BLaER1 treated with 17β-estradiol and CSF1 and Interleukin-3, amounts not matched to agents 10 nM and 100 nM (cell line): ENCODE measurements at regions not wholly inside any gene's neighbourhood (a gene's known extent, or its start where the extent isn't known, plus 50 kb on each side); places are given as distances from the start of the nearest gene placed in this dataset.

Experiments
- H3K27ac ChIP-seq, 11 experiments: shearing (Covaris generic); formaldehyde crosslinking; 2 replicates each; pipeline ENCODE4 v1.8.1; 2022
- H3K27me3 ChIP-seq, 11 experiments: shearing (Covaris generic); formaldehyde crosslinking; 2 replicates each; pipeline ENCODE4 v1.8.1; 2022
- H3K36me3 ChIP-seq, 11 experiments: shearing (Covaris generic); formaldehyde crosslinking; 2 replicates each; pipeline ENCODE4 v1.8.1; 2022
- H3K4me1 ChIP-seq, 10 experiments: shearing (Covaris generic); formaldehyde crosslinking; 2 replicates each; pipeline ENCODE4 v1.8.1; 2022
- H3K4me2 ChIP-seq, 11 experiments: shearing (Covaris generic); formaldehyde crosslinking; 2 replicates each; pipeline ENCODE4 v1.8.1; 2022
- H3K4me3 ChIP-seq, 10 experiments: shearing (Covaris generic); formaldehyde crosslinking; 2 replicates each; pipeline ENCODE4 v1.8.1; 2022
- H3K9ac ChIP-seq, 11 experiments: shearing (Covaris generic); formaldehyde crosslinking; 2 replicates each; pipeline ENCODE4 v1.8.1; 2022
- H3K9me3 ChIP-seq, 11 experiments: shearing (Covaris generic); formaldehyde crosslinking; replicated peaks in 1 of 11; 2 replicates each; pipeline ENCODE4 v1.8.1; 2022
- H4K20me1 ChIP-seq, 11 experiments: shearing (Covaris generic); formaldehyde crosslinking; 2 replicates each; pipeline ENCODE4 v1.8.1; 2022
- Cebpa-rat ChIP-seq, 11 experiments: shearing (Covaris generic); IDR thresholded peaks; 2 replicates each; pipeline ENCODE4 v1.8.1; 2022

DNA sequence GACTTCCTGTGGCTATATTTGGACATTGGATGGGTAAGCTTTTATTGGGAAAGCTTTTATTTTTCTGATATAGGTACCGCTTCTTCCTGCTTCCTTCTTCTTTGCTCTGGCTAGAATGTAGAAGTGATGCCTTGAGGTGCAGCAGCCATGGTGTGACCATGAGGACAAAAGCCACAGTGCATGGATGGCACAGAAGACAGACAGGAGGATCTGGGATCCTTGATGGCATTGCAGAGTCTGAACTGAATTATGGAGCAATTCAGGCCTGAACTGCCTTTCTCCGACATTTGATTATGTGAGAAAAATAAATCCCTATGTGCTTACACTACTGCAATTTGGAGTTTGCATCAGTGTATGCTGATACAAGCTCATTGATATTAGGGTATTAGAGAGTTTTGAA is 191.3 kb upstream of the CRY1 start:
- Histone ChIP-seq H3K9me3 (peaks cover 0 to 11% (median 6%) of the 10 kb centered on the region in 11 experiments; a peak in 8 of 22 replicates), H4K20me1 (no peaks in the 10 kb centered on the region), H3K9ac (no peak overlapping the region), H3K36me3 (no peaks in the 10 kb centered on the region), H3K4me3 (no peak overlapping the region), H3K27me3 (no peaks in the 10 kb centered on the region), H3K4me1 (no peaks in the 10 kb centered on the region), H3K4me2 (no peak overlapping the region), H3K27ac (no peak overlapping the region)
- TF ChIP-seq Cebpa-rat (IDR thresholded peaks at IDR 0.05) = no peak

DNA sequence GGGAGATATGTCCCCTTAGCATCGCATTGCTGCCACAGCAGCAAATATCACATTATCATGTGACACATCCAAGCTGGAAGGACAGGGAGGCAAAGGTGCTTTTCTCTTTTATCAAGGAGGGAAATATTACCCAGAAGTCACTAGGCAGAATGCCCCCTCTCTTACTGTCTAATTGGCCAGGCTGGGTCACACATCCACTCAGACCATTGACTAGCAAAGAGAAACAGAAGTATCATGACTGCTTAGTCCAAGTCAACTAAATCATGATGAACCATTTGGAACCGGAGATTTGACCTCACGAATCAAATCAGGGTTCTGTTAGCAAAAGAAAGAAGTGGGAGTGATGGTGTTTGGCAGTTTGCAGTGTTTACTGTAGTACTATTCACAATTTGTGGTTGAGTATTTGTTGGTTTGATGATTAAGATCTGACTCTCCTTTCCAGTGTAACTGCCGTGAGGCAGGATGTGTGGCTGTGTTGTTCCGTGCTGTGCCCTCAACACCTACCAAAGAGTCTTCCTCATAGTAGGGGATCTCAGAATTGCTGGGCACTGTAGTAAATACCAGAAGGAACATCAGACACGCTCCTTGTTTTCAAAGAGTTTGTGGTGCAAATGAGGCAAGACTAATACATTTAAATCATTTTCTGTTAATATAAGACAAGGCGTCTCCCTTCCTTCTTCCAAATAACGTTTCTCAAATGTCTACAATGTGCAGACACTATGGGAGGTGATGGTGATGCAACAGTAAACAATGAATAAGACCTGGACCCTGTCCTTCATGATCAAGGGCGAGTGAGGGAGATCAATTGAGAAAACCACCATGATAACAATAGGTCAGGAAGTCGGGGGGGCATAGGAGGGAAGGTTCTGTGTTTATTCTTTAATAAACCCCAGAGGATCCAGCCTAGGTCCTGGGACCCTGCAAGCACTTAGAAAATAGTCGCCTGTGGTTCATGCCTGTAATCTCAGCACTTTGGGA is 194.4 kb upstream of the CRY1 start:
- Histone ChIP-seq H3K4me2 (no peak overlapping the region), H4K20me1 (no peaks in the 10 kb centered on the region), H3K4me3 (no peak overlapping the region), H3K27ac (no peak overlapping the region), H3K9ac (no peak overlapping the region), H3K9me3 (peaks cover 0 to 11% (median 6%) of the 10 kb centered on the region in 11 experiments; a peak in 7 of 22 replicates), H3K36me3 (no peaks in the 10 kb centered on the region), H3K27me3 (no peaks in the 10 kb centered on the region), H3K4me1 (no peaks in the 10 kb centered on the region)
- no peak for TF ChIP-seq Cebpa-rat (IDR thresholded peaks at IDR 0.05)

DNA sequence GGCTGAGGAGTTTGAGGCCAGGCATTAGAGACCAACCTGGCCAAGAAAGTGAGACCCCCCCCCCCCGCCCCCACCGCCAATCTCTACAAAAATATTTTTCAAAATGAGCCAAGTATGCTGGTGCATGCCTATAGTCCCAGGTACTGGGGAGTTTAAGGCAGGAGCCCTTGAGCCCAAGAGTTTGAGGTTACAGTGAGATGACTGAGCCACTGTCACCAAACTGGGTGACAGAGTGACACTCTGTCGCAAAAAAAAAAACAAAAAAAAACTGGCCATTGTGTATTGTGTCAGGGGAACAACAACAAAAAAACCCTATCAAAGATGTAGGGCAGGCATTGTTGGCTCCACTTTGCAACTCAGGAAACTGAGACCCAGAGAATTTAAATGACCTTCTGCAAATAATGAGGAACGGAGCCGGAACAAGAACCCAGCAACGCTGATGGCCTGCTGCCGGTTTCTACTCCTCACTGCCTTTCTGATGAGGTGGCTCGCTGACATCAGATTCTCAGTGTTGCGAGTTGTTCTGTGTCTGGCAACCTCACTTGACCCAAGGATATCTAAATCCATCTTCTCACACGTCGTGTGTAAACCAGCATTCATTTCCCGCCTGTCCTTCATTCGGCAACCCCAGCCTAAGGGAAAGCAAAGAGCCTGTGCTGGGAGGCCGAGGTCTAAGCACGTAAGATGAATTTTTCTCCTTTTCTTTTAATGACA is 195.2 kb upstream of the CRY1 start:
- no peaks in the 10 kb centered on the region for H3K4me1 ChIP-seq
- no peak for TF ChIP-seq Cebpa-rat (IDR thresholded peaks at IDR 0.05)
- H3K4me2 ChIP-seq = no peak overlapping the region
- no peaks in the 10 kb centered on the region for H3K27me3 ChIP-seq
- H3K9me3 ChIP-seq = peaks cover 0 to 8% (median 4%) of the 10 kb centered on the region in 11 experiments; a peak in 7 of 22 replicates
- no peak overlapping the region for H3K9ac ChIP-seq
- no peak overlapping the region for H3K4me3 ChIP-seq
- H4K20me1 ChIP-seq = no peaks in the 10 kb centered on the region
- H3K27ac ChIP-seq = no peak overlapping the region
- no peaks in the 10 kb centered on the region for H3K36me3 ChIP-seq

DNA sequence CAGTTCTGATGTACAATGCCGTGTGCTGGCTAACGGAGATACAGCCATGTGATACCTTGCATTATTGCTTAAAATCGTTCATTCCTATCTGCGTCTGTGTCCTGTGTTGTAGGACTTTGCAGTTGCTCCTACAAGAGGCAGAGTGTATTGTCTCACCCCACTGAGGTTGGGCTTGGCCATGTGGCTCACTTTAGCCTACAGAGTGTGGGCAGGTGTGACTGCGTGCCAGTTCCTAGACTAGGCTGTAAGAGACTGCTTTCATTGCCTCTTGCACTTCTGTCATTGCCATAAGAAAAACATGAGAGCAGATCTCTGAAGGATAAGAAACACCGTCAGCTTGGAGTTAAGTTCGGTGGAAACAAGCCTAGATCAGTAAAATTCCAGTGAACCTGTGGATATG is 197.7 kb upstream of the CRY1 start:
- Histone ChIP-seq H3K27me3 (no peaks in the 10 kb centered on the region), H4K20me1 (no peaks in the 10 kb centered on the region), H3K27ac (no peak overlapping the region), H3K9ac (no peak overlapping the region), H3K4me3 (no peak overlapping the region), H3K9me3 (no peaks in the 10 kb centered on the region), H3K4me2 (no peak overlapping the region), H3K36me3 (no peaks in the 10 kb centered on the region), H3K4me1 (no peaks in the 10 kb centered on the region)
- TF ChIP-seq Cebpa-rat (IDR thresholded peaks at IDR 0.05) = no peak

DNA sequence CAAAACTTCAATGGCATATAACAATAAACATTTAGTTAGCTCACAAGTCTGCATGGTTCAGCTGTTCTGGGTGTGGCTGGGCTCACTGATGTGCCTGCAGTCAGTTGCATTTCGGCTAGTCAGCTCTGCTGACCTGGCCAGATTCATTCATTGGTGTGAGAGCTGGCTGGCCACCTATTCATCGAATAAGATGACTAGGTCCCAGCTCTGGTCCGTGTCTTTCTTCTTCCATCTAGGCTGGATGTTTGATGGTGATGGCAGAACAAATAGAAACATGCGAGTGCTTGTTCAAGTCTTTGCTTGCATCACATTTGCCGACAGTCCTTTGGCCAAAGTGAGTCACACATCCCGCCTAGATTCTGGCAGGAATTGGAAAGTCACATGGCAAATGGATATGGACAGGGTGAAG is 203.3 kb upstream of the CRY1 start:
- Histone ChIP-seq H3K9me3 (no peaks in the 10 kb centered on the region), H3K27ac (no peak overlapping the region), H3K4me1 (no peaks in the 10 kb centered on the region), H3K36me3 (no peaks in the 10 kb centered on the region), H4K20me1 (no peaks in the 10 kb centered on the region), H3K4me3 (no peak overlapping the region), H3K9ac (no peak overlapping the region), H3K27me3 (no peaks in the 10 kb centered on the region), H3K4me2 (no peak overlapping the region)
- no peak for TF ChIP-seq Cebpa-rat (IDR thresholded peaks at IDR 0.05)

DNA sequence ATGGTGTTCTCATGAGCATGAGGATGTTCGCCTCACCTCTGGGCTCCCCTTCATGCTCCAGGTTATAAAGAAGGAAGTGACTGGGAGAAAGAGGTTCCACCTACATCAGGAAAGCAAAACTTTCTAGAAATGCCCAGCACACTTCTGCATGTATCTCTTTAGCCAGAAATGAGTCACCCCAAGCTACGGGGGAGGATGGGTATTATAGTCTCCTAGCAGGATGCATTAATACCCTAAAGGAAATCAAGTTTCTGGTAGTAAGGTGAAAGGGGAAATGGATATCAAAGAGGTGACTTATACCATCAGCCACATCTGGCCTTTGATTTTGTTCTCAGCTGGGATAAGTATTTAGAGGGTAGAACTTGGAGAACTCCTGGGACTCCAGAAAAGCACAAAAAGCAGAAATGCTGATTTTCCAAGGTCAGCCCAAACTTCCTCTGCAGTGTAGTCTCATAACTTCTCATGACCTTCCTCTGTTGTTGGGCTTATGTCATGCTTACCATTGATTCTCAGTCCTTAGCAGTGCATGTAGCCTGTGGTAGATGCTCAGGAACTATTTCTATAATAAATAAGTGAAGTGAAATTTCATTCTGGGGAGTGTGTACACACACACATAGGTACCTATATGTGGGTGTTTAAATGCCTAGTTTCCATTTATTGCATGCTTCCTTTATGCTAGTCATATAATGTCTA is 209.4 kb upstream of the CRY1 start:
- Histone ChIP-seq H3K27ac (no peak overlapping the region), H3K4me3 (no peak overlapping the region), H3K4me2 (peak overlapping the region in 3 of 11 experiments; percentile 2 to 41 (median 40); a peak in 4 of 22 replicates), H3K4me1 (peaks cover 0 to 17% (median 0%) of the 10 kb centered on the region in 10 experiments; a peak in 7 of 20 replicates), H3K9me3 (0 out of 22 replicates have a peak, but pooled peaks cover 0 to 3% (median 0%) of the 10 kb centered on the region in 11 experiments), H3K9ac (no peak overlapping the region), H4K20me1 (no peaks in the 10 kb centered on the region), H3K27me3 (no peaks in the 10 kb centered on the region), H3K36me3 (no peaks in the 10 kb centered on the region)
- no peak for TF ChIP-seq Cebpa-rat (IDR thresholded peaks at IDR 0.05)

DNA sequence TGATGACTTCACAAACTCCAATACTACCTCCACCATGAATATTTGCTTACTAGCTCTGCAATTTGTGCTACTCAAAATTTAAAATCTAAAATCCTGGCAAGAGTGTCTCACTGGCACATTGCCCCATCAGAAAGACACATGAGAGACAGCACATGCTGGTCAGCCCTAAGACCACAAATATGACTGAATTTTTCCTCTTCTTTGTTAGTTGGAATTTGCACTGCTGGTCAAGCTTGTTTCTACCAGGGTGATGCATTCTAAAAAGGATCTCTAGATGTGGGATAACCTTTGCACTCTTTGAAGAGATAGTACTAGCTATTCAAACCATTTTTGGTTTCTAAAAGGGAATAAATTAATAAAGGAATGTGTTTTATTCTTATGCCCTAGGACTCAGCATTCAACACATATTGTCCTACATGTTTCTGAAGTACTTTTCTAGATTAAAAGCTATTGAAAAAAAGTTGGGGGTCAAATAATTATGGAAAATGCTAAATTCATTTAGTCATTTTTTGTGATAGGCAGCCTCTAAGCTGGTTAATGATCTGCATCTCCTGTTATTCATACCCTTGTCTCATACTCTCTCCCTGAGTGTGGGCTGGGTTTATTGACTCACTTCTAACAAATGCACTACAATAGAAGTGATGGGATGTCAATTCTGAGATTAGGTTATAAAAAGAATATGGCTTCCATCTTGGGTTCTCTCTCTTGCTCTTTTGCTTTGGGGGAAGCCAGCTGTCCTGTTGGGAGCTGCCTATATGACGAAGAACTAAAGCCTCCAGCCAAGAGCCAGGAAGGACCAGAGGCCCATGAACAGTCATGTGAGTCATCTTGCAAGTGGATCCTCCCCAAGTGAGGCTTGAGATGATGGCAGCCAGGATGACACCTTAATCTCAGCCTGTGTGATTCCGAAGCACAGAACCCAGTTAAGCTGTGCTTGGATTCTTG is 211.5 kb upstream of the CRY1 start:
- H3K9me3 ChIP-seq = 0 out of 22 replicates have a peak, but pooled peaks cover 0 to 3% (median 0%) of the 10 kb centered on the region in 11 experiments
- H3K4me2 ChIP-seq = no peak overlapping the region
- TF ChIP-seq Cebpa-rat (IDR thresholded peaks at IDR 0.05) = no peak

DNA sequence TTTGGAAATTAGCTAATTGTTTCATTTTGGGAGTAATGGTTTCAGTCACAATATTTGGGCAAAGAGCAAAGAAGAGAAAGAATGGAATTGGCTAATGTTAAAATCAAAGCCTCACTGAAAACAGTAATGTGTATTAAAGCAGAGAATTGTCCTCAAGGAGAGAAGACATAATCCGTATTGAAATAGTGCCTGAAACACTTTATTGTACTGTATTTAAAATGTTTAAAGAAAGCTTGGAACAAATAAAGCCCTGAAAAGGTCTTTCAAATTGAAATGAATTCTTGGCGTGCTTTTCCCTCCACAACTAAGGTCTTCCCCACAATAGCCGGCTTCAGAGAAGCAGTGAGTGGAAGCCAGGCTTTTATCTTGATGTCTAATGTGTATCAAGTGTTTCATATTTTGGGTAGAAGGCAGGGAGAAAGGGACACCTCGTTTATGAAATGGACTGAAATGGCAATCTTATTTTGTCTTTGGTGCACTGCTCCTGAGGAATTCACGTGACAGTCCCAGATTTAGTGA is 212.9 kb upstream of the CRY1 start:
- Histone ChIP-seq H3K27ac (no peak overlapping the region), H3K27me3 (no peaks in the 10 kb centered on the region), H3K36me3 (no peaks in the 10 kb centered on the region), H3K4me3 (no peak overlapping the region), H3K9ac (no peak overlapping the region), H3K9me3 (0 out of 22 replicates have a peak, but pooled peaks cover 0 to 3% (median 0%) of the 10 kb centered on the region in 11 experiments), H3K4me1 (peaks cover 19 to 36% (median 27%) of the 10 kb centered on the region in 10 experiments), H4K20me1 (no peaks in the 10 kb centered on the region), H3K4me2 (no peak overlapping the region)
- no peak for TF ChIP-seq Cebpa-rat (IDR thresholded peaks at IDR 0.05)

More for the DNA sequence above, 211.5 kb upstream of the CRY1 start:
- H4K20me1 ChIP-seq = no peaks in the 10 kb centered on the region
- no peak overlapping the region for H3K9ac ChIP-seq
- no peaks in the 10 kb centered on the region for H3K36me3 ChIP-seq
- H3K4me1 ChIP-seq = peaks cover 11 to 28% (median 14%) of the 10 kb centered on the region in 10 experiments
- H3K27ac ChIP-seq = no peak overlapping the region
- no peak overlapping the region for H3K4me3 ChIP-seq
- no peaks in the 10 kb centered on the region for H3K27me3 ChIP-seq
